WERI-Rb-1 (cell line): ENCODE measurements at regions not wholly inside any gene's neighbourhood (a gene's known extent, or its start where the extent isn't known, plus 50 kb on each side); places are given as distances from the start of the nearest gene placed in this dataset.
"Not testable (repeated sequence)": the region's sequence is repeated elsewhere in the genome, so short reads cannot be mapped to it uniquely, and the experiment has no call there.

Experiments
- DNase-seq: peaks from one replicate; pipeline ENCODE4 v3.0.0-alpha.2; 2020
- H3K27ac ChIP-seq: fragments of 250-450 bp; sonication (Bioruptor Pico); 2 replicates; pipeline ENCODE4 v1.5.1; 2020; ENCODE audit warnings: mild to moderate bottlenecking, moderate library complexity
- H3K27me3 ChIP-seq: fragments of 250-450 bp; sonication (Bioruptor Pico); 2 replicates; pipeline ENCODE4 v1.5.1; 2021; ENCODE audit warnings: mild to moderate bottlenecking, low read depth, moderate library complexity; ENCODE audit not compliant: insufficient read depth, severe bottlenecking
- H3K36me3 ChIP-seq: fragments of 250-450 bp; sonication (Bioruptor Pico); 2 replicates; pipeline ENCODE4 v1.5.1; 2020; ENCODE audit warnings: mild to moderate bottlenecking, moderate library complexity
- H3K4me3 ChIP-seq: 2 replicates; pipeline ENCODE4 v1.5.1; 2011; ENCODE audit warnings: low read depth, mild to moderate bottlenecking, control low read depth, low read length
- H3K9me3 ChIP-seq: fragments of 250-450 bp; sonication (Bioruptor Pico); 2 replicates; pipeline ENCODE4 v1.5.1; 2021; ENCODE audit warnings: mild to moderate bottlenecking, moderate library complexity; ENCODE audit not compliant: severe bottlenecking

DNA sequence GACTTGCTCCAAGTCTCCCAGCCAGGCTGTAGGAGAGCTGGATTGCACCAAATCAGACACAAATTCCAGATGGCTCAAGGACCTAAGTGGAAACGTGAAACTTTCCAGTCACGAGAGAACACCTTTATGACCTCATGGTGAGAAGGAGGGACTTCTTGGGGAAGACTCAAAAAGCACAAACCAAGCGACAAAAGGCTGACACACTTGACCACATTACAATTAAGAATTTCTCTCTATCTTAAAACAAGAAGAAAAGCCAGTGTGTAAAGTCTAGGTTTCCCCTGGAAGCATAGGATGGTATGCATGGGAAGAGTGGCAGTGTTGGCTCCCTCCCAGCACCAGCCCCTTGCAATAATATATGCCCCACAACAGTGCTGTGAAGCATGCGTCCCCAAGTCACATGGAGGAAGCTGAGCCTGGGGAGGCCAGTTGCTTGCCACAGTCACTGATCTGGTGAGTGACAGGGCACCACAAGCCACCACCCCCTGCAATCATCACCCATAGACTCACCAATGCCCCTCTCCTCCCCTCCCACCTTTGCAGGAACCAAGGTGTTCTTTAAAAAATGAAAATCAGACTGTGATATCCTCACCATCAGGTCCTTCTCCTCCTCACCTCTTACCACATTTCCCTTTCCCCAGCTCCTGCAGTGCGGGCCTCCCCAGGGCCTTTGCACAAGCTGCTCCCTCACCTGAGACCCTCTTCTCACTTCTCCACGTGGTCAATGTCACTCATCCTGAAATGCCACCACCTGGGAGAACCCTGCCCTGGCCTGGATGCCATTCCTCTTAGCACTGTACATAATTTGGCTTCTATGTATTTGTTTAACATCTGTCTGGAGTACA lies 188.7 kb downstream of the BCL2L11 start:
- not testable (repeated sequence) for H3K27ac ChIP-seq, H3K27me3 ChIP-seq, H3K36me3 ChIP-seq, DNase-seq, H3K4me3 ChIP-seq, H3K9me3 ChIP-seq

DNA sequence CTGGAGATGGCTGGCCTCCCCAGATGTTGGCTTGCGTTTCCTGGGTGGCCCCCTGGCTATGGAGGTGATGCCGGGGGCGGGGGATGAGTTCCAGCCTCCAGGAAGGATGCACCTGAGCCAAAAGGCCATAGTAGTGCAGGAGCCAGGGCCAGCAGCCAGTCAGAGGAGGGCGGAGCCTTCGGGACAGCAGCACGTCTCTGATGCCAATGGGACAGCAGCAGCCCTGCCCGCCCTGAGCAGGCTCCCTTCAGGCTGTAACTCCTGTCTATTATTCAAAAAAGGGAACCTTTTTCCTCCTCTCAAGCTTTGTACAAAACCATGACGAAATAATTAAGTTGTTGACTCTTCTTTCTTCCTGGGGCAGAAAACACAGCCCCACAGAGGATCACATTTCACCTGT lies 189.7 kb downstream of the BCL2L11 start:
- not testable (repeated sequence) for H3K27ac ChIP-seq, H3K9me3 ChIP-seq, DNase-seq, H3K36me3 ChIP-seq, H3K4me3 ChIP-seq, H3K27me3 ChIP-seq

DNA sequence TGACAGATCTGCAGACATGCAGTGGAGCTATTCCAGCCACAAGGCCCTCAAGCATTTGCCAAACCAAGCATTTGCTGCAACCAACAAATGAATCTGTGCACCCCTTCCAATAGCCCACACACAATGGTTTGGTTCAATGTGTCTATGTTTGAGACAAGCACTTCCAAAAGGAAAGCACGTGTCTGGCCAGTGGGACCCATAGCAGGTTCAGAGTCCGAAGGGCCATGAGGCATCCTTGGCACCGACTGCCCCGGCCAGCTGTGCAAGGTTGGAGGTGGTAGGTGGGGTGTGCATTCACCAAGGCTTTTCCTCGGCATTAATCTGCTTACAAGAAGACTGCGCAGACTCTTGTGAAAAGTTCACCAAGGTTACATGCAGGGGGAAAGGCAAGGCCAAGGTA lies 190.9 kb downstream of the BCL2L11 start:
- H3K9me3 ChIP-seq, H3K4me3 ChIP-seq, H3K27me3 ChIP-seq, H3K36me3 ChIP-seq, DNase-seq, H3K27ac ChIP-seq: not testable (repeated sequence)

DNA sequence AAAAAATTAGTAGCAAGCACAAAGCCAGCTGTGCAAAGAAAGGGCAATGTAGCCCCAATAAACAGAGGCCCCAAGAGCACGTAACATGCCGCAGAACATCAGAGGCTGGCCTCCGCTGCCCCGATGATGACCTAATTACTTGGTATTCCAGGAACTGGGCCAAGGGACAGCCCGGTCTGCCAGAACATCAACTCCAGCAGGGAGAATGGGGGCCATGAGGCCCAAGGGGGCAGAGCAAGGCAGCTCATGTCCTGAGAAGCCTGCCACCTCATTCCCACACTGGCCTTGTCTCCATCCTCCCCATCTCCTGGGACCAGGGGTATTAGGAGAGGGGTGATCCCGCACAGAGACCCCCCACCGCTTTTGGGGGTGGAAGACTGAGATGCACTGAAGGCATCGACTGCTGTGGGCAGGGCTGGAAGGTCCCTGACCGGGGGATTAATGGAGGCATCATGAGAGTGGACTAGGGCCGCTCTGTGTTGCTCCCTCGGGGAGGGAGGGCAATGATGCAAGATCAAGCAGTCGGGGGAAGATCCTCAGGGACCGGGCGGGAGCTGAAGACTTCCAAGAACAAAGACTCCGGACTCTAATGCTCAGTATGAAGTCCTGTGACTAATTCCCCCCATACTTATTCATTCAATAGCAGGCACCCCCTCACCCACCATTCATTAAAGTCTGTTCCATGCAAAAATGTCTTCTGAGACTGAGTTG lies 192.3 kb downstream of the BCL2L11 start:
- H3K9me3 ChIP-seq, H3K4me3 ChIP-seq, DNase-seq, H3K27ac ChIP-seq, H3K36me3 ChIP-seq, H3K27me3 ChIP-seq: not testable (repeated sequence)

DNA sequence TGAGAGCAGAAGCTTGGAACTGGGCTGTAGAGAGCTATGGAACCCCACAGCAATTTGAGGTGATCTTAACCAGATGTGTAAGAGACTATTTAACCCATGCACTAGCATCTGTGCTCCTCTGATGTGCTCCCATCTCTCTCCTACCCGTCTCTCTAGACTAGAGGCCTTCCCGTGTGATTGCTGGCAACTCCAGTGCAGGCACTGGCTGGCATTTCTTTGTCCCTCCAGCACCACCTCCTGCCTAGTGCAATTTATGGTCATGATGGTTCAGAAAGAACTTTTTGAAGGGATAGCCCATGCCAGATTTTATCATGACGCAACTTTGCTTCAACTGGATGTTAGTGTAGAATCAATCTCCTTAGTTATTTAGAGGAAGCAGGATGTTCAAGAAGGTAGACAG lies 193.0 kb downstream of the BCL2L11 start:
- H3K4me3 ChIP-seq, H3K27me3 ChIP-seq, H3K36me3 ChIP-seq, H3K9me3 ChIP-seq, H3K27ac ChIP-seq, DNase-seq: not testable (repeated sequence)

DNA sequence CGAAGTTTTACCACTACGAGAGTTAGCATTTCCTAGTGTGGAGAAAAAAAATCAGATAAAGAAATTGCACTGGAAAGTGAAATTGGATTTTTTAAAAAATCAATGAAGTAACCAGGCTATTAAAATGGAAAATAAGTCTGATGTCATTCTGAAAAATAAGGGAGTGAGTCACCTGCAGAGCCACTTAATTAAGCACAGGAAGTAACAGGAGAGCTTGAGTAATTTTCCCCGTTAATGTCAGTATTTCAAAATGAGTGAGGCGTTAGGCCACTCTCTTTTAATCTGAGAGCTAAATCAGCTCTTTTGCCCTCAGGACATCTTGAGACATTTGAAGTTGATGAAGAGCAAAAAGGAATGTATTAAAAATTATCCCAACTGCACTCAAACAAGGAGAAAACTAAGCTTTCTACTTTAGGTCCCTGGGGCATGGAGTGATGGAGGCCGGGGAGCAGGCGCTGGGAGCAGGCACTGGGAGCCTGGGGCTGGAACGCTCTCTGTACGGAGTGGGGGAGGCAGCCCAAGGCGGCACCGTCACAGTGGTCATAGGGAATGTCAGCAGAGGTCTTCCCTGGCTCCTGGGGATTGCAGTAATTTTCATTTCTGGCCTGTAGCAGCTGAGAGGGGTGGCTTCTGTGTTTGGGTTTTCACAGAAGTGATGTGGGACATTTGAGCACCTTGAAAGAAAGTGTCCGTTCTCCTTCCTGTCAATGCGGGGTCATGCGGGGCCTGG lies 194.6 kb downstream of the BCL2L11 start:
- H3K4me3 ChIP-seq, DNase-seq, H3K36me3 ChIP-seq, H3K27me3 ChIP-seq, H3K27ac ChIP-seq, H3K9me3 ChIP-seq: not testable (repeated sequence)

DNA sequence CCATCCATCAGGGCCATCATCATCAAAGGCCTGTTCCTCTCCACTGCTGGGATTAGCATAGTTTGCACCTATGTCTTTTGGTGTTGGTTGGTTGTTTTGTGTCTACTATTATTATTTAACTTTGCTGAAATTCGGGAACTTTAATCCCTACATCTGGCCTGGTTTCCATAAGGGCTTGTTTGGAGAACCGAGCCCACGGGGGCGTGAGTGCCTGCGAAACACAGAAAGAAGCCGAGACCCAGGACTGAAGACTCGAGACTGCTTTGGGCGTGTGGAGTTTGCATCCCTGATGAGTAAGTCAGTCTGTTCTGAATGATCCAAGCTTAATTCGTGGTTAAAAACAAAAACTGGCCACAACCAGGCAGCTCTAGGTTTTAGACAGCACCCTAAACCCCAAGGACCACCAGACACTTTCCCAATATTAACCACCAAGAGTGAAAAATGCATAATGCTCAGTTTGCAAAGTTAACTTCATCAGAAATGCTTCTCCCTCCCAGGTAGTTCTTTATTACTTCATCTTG lies 195.6 kb downstream of the BCL2L11 start:
- not testable (repeated sequence) for H3K36me3 ChIP-seq, DNase-seq, H3K9me3 ChIP-seq, H3K27me3 ChIP-seq, H3K27ac ChIP-seq, H3K4me3 ChIP-seq

DNA sequence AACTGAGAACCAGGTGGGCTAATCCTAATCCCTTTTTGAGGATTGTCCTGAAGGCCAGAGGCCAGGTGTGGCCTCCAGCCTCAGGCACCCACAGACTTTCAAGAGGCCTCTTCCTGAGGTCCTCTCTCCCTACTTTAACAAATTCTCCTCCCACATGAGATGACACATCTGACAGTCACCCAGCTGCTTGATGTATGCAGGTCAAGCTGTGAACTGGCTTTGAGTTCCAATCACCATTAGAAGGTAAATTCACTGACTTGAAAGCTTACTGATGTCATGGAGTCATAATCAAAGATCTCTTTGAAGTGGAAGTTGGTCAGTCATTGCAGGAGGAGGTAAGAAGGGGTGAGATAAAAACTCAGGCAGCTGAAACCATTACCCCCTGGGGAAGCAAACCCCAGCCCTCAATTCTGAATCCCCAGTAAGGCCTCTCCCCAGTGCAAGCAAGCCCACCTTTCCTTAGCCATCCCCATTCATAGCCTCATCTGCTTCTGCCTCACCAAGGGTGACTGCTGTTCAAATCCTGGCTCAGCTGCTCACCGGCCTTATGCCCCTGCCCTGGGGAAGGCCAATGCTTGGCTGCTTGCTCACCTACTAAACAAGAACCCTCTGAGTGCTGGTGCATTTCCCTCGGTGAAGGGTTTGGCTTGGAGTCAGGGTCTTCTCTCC lies 196.3 kb downstream of the BCL2L11 start:
- DNase-seq, H3K27ac ChIP-seq, H3K27me3 ChIP-seq, H3K9me3 ChIP-seq, H3K36me3 ChIP-seq, H3K4me3 ChIP-seq: not testable (repeated sequence)

DNA sequence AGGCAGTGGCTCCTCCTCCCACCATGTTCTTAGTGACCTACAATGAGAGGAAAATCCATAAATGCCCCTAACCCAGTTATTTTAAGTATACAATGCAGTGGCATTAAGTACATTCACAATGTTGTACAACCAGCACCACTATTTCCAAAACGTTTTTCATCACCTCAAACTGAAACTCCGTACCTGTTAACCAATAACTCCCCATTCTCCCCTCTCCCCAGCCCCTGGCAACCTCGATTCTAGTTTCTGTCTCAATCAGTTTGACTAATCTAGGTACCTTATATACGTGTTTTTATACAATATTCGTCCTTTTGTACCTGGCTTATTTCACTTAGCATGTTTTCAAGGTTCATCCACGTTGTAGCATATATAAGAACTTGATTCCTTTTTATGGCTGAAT lies 198.8 kb downstream of the BCL2L11 start:
- not testable (repeated sequence) for H3K36me3 ChIP-seq, H3K27me3 ChIP-seq, H3K9me3 ChIP-seq, DNase-seq, H3K4me3 ChIP-seq, H3K27ac ChIP-seq

DNA sequence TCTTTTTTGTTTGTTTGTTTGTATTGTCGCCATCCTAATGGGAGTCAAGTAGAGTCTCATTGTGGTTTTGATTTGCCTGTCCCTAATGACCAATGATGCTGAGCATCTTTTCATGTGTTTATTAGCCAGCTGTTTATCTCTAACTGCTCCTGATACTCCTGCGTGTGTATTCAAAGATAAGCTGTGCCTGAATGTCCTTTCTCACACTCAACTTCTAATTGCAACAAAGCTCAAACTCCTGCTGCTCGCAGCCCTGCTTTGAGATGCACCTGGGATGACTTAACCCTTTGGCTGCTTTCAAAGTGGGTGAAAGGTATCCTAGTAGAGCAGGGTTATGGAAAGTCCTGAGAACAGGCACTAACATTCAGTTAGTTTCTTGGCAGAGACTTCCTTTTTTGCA lies 199.6 kb downstream of the BCL2L11 start:
- H3K27me3 ChIP-seq, H3K36me3 ChIP-seq, H3K9me3 ChIP-seq, H3K4me3 ChIP-seq, H3K27ac ChIP-seq, DNase-seq: not testable (repeated sequence)

DNA sequence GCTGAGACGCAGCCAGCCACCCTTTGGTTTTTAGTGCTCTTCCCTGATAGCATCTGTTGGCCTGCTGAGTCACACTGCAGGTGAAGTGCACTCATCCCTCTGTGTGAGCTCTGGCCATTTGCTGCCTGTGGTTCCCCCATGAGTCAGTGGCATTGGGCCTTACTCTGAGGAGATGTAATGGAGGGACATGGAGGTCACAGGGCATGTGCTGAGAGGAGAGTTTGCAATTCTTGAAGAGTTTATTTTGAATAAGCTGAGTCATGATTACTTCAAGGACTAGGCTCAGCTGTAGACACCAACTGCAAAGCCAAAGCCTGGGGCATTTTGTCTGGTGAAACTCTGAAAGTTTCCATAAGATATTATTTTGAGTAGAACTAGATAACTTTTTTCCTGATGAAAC lies 200.3 kb downstream of the BCL2L11 start:
- not testable (repeated sequence) for H3K36me3 ChIP-seq, H3K27ac ChIP-seq, DNase-seq, H3K9me3 ChIP-seq, H3K27me3 ChIP-seq, H3K4me3 ChIP-seq

DNA sequence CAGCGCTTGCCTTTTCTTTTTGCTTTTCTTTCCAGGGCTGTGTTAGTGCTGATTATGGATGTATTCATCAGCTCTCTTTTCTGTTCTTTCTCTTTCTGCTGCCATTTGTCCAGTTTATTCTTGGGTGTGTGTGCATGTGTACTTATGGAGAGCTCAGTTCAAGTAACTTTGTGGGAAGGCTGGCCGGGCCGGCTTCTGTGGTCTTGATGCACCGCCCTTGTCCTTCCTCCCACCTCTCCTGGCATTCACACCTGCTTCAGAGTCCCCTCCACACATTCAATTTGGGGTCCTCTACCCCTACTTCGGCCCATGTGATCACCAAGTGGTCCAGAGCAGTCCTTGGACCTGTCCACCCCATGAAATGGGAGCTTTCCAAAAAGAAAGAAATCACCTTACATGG lies 202.7 kb downstream of the BCL2L11 start:
- H3K36me3 ChIP-seq, H3K27me3 ChIP-seq, H3K9me3 ChIP-seq, H3K27ac ChIP-seq, H3K4me3 ChIP-seq, DNase-seq: not testable (repeated sequence)

DNA sequence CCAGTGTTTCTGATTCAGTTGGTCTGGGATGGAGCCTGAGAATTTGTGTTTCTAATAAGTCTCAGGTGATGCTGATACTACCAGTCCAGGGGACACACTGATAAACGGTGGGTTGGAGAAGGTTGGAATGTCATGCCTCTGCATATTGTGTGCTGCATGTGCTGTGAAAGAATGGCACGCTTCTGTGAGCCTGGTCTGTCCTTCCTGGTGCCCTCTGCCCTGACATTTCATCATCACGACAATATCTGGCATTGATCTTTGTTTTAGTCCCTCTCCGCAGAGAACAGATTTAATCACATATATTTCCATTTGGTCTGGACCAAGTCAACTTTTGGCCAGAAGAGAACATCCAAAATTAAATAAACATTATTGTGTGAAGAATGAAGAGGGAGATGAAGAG lies 207.0 kb downstream of the BCL2L11 start:
- H3K36me3 ChIP-seq, DNase-seq, H3K9me3 ChIP-seq, H3K27me3 ChIP-seq, H3K4me3 ChIP-seq, H3K27ac ChIP-seq: not testable (repeated sequence)

DNA sequence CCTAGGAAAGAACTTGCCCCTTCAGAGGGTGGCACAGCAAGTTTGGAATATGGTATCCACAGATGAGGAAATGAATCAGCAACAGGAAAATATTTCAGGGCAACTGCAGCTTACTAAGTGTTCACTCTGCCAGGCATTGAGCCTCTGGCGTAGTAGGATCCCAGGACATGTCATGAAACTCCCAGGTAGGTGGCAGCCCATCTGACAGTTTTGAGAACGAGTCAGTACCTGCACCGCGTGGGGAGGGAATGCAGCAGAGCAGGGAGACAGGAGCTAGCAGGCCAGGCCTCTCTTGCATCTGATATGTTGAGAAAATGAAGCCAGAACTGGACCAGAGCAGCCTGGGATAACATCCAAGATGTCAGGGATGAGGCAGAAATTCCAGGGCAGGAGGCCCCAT lies 208.6 kb downstream of the BCL2L11 start:
- H3K27me3 ChIP-seq, H3K9me3 ChIP-seq, DNase-seq, H3K36me3 ChIP-seq, H3K27ac ChIP-seq, H3K4me3 ChIP-seq: not testable (repeated sequence)
